ENCODE measurements at regions not wholly inside any gene's neighbourhood (a gene's known extent, or its start where the extent isn't known, plus 50 kb on each side); places are given as distances from the start of the nearest gene placed in this dataset.
"Not testable (repeated sequence)": the region's sequence is repeated elsewhere in the genome, so short reads cannot be mapped to it uniquely, and the experiment has no call there.

GRCh38 chr18:78784861-78785260 is 194.8 kb upstream of the SALL3 start:
- no peak for DNase-seq (ENCODE audit: low read depth in 2 of 2)

- no peak for DNase-seq (ENCODE audit: low read depth in 2 of 2)
Measured at GRCh38 chr18:78785706-78786105, 193.9 kb upstream of the SALL3 start.

- DNase-seq (ENCODE audit: low read depth in 2 of 2), result no peak
Measured at GRCh38 chr18:78786776-78787175, 192.8 kb upstream of the SALL3 start.

- DNase-seq (ENCODE audit: low read depth in 2 of 2), result no peak
Measured at GRCh38 chr18:78787751-78788150, 191.9 kb upstream of the SALL3 start.

GRCh38 chr18:78788161-78788560 is 191.5 kb upstream of the SALL3 start:
- DNase-seq (ENCODE audit: low read depth in 2 of 2), result no peak

GRCh38 chr18:78789850-78790249 is 189.8 kb upstream of the SALL3 start:
- no peak for DNase-seq (ENCODE audit: low read depth in 2 of 2)

GRCh38 chr18:78790511-78790910 is 189.1 kb upstream of the SALL3 start:
- DNase-seq (ENCODE audit: low read depth in 2 of 2), result no peak

GRCh38 chr18:78790960-78791359 is 188.7 kb upstream of the SALL3 start:
- no peak for DNase-seq (ENCODE audit: low read depth in 2 of 2)

GRCh38 chr18:78792094-78792493 is 187.5 kb upstream of the SALL3 start:
- DNase-seq (ENCODE audit: low read depth in 2 of 2), result no peak

GRCh38 chr18:78792736-78793135 is 186.9 kb upstream of the SALL3 start:
- DNase-seq (ENCODE audit: low read depth in 2 of 2), result no peak

- DNase-seq (ENCODE audit: low read depth in 2 of 2), result no peak
Measured at GRCh38 chr18:78793313-78794070, 186.1 kb upstream of the SALL3 start.

- no peak for DNase-seq (ENCODE audit: low read depth in 2 of 2)
Measured at GRCh38 chr18:78794071-78794430, 185.6 kb upstream of the SALL3 start.

- DNase-seq (ENCODE audit: low read depth in 2 of 2), result no peak
Measured at GRCh38 chr18:78796693-78797455, 182.7 kb upstream of the SALL3 start.

GRCh38 chr18:78797499-78797898 is 182.1 kb upstream of the SALL3 start:
- no peak for DNase-seq (ENCODE audit: low read depth in 2 of 2)

- DNase-seq (ENCODE audit: low read depth in 2 of 2), result no peak
Measured at GRCh38 chr18:78798402-78799175, 181.0 kb upstream of the SALL3 start.

- DNase-seq (ENCODE audit: low read depth in 2 of 2), result no peak
Measured at GRCh38 chr18:78799382-78800089, 180.1 kb upstream of the SALL3 start.

GRCh38 chr18:78800102-78800851 is 179.3 kb upstream of the SALL3 start:
- DNase-seq (ENCODE audit: low read depth in 2 of 2), result not testable (repeated sequence)

GRCh38 chr18:78801011-78801410 is 178.6 kb upstream of the SALL3 start:
- DNase-seq (ENCODE audit: low read depth in 2 of 2), result no peak

GRCh38 chr18:78803104-78803503 is 176.5 kb upstream of the SALL3 start:
- DNase-seq (ENCODE audit: low read depth in 2 of 2), result no peak

GRCh38 chr18:78804206-78805030 is 175.2 kb upstream of the SALL3 start:
- DNase-seq (ENCODE audit: low read depth in 2 of 2), result no peak

Data from activated CD4-positive, alpha-beta T cell treated with anti-CD3 and anti-CD28 coated beads for 24 hours (primary cell).